Small intestine (tissue), 7 donors: ENCODE measurements at regions not wholly inside any gene's neighbourhood (a gene's known extent, or its start where the extent isn't known, plus 50 kb on each side); places are given as distances from the start of the nearest gene placed in this dataset.
"Not testable (repeated sequence)": the region's sequence is repeated elsewhere in the genome, so short reads cannot be mapped to it uniquely, and the experiment has no call there.

Experiments used
- DNase-seq, 2 donors: peaks; one replicate each; pipeline versions ENCODE4 v3.0.0 to v3.0.0-alpha.2; 2013
- FAIRE-seq: peaks from 2 replicates; lab custom pipeline; 2012; peaks lifted over from hg19 to GRCh38; lab: Jason Lieb, UNC
- H3K27ac ChIP-seq, 3 donors: one replicate each; pipeline ENCODE4 v1.5.1; 2013; ENCODE audit warnings: low read length in 2 of 3, mild to moderate bottlenecking in 2 of 3, control low read depth in 1 of 3, inconsistent platforms in 1 of 3, low read depth in 1 of 3, moderate library complexity in 1 of 3
- H3K27me3 ChIP-seq, 3 donors: one replicate each; pipeline ENCODE4 v1.6.1; 2013; ENCODE audit warnings: low read length in 3 of 3, inconsistent platforms in 1 of 3; ENCODE audit not compliant: control insufficient read depth in 3 of 3, insufficient read depth in 3 of 3
- H3K36me3 ChIP-seq, 3 donors: one replicate each; pipeline ENCODE4 v1.6.1; 2013; ENCODE audit warnings: low read length in 3 of 3, inconsistent platforms in 1 of 3, low read depth in 1 of 3, mild to moderate bottlenecking in 1 of 3, moderate library complexity in 1 of 3; ENCODE audit not compliant: control insufficient read depth in 3 of 3, insufficient read depth in 2 of 3
- H3K4me1 ChIP-seq, 3 donors: one replicate each; pipeline ENCODE4 v1.6.1; 2013; ENCODE audit warnings: low read length in 2 of 3, inconsistent platforms in 1 of 3, low read depth in 1 of 3, mild to moderate bottlenecking in 1 of 3, moderate library complexity in 1 of 3; ENCODE audit not compliant: control insufficient read depth in 3 of 3, insufficient read depth in 2 of 3
- H3K4me3 ChIP-seq, 3 donors: one replicate each; pipeline ENCODE4 v1.5.1; 2013; ENCODE audit warnings: low read length in 3 of 3, control low read depth in 1 of 3, inconsistent platforms in 1 of 3, low read depth in 1 of 3, mild to moderate bottlenecking in 1 of 3, moderate library complexity in 1 of 3
- H3K9me3 ChIP-seq, 2 donors: one replicate each; pipeline ENCODE4 v1.6.1; 2013; ENCODE audit warnings: low read depth in 1 of 2, low read length in 1 of 2; ENCODE audit not compliant: control insufficient read depth in 2 of 2, insufficient read depth in 1 of 2
- WGBS, 3 donors: extraction: QIAGEN DNeasy Blood & Tissue Kit; methylation state at CpG; one replicate each; pipeline ENCODE4 v1.1.7; 2013; 5-methylcytosine and 5-hydroxymethylcytosine counted together
- donor health status: healthy with polysubstance abuse.
- donor health status: control.
- donor health status: control.
- donor health status: Bipolar disorder and iron deficiency.
- donor health status: healthy.

DNA sequence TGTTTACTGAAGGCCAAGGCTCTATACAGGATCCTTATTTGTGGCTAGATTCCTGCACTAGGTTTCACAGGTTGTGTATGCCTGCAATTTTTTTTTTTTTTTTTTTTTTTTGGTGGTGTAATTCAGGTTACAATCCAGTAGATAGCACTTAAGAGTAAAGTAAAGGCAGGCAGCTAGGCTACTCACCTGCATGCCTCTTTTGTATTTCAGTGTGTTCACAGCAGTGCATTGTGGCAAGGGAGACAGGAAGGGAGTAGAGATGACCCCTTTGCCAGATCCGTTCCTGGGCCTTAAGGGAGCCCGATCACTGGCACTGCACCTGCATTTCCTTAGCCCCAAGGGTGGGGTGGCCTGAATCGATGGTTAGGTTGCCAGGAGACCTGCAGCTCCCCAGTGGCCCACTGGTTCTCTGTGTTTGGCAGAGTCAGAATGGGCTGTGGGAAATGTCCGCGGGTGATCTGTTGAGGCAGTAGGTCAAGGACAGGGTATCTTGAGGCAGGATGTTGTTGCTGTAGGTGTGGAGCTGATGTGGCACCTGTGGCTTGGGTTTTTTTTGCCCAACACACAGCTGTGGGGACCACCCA lies 374.9 kb upstream of the AADAT start:
- FAIRE-seq: no peak
- Histone ChIP-seq H3K27me3 (no peaks in the 10 kb centered on the region), H3K9me3 (no peaks in the 10 kb centered on the region), H3K4me3 (no peak overlapping the region), H3K27ac (no peak overlapping the region), H3K36me3 (no peaks in the 10 kb centered on the region), H3K4me1 (no peaks in the 10 kb centered on the region)
- 80 to 88% (median 82%) methylated on average over 5 of the region's 5 CpGs for WGBS, 3 donors
- no peak for DNase-seq

DNA sequence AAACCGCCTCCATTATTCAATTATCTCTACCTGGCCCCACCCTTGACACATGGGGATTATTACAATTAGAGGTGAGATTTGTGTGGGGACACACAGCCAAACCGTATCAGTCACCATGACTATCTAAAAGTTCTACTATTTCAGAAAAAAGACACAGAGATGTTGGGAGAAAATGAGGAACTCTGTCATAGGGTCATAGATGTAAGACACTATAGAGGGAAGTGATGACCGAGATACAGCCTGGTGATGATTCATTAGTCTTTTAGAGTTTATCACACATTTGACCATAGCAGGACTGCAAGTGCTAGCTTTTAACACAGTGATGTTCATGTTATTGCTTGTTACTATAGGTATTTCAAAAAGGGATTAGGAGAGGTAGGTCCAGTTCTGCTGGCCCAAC lies 357.0 kb upstream of the AADAT start:
- 81 to 86% (median 85%) methylated on average over 3 of the region's 3 CpGs for WGBS, 3 donors
- no peak overlapping the region for H3K4me3 ChIP-seq
- H3K27me3 ChIP-seq: no peaks in the 10 kb centered on the region
- DNase-seq (no peak), FAIRE-seq (no peak)
- H3K36me3 ChIP-seq: no peaks in the 10 kb centered on the region
- no peaks in the 10 kb centered on the region for H3K9me3 ChIP-seq
- H3K27ac ChIP-seq: no peak overlapping the region
- H3K4me1 ChIP-seq: no peaks in the 10 kb centered on the region

DNA sequence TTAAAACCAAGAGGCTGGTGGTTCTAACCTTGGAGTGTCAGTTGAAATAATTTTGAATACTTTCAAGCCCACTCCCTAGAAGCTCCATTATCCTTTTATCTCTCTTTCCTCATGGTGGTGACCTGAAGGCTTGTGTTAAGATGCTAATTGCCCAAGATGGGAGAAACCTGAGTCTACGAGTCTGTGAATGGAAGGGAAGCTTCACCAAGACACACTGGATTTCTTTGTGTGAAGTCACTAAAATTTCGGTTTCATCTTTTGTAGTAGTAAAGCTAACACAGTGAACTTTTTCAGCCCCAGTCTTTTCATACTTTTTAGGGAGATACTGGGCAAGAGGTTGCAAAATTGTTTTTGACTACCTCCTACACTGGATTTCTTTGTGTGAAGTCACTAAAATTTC lies 351.4 kb upstream of the AADAT start:
- H3K9me3 ChIP-seq, FAIRE-seq, H3K36me3 ChIP-seq, DNase-seq, H3K4me3 ChIP-seq, H3K4me1 ChIP-seq, H3K27ac ChIP-seq, H3K27me3 ChIP-seq: not testable (repeated sequence)
- 71 to 77% (median 73%) methylated on average over 2 of the region's 2 CpGs for WGBS, 3 donors

DNA sequence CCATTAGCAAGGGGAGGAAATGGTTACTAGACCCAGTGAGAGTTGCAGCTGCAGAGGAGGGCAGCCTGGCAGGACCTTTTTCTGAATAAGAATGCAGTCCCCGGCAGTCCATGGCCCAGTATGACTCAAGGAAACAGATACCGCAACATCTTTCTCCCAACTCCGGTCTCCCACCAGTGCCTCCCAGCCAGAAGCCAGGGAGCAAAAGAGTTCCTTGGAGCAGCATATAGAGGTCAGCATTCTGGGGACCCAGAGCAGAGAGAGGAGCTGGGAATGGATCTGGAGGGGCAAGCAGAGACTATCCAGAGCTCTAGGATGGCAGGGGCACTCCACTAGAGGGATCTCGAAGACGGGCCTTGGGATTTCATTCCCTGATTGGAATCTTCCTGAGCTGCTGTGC lies 339.2 kb upstream of the AADAT start:
- Histone ChIP-seq H3K4me3 (no peak overlapping the region), H3K27me3 (no peaks in the 10 kb centered on the region), H3K36me3 (no peaks in the 10 kb centered on the region), H3K4me1 (no peaks in the 10 kb centered on the region), H3K27ac (no peak overlapping the region), H3K9me3 (no peaks in the 10 kb centered on the region)
- 85 to 97% (median 89%) methylated on average over 5 of the region's 5 CpGs for WGBS, 3 donors
- no peak for FAIRE-seq
- DNase-seq: no peak

DNA sequence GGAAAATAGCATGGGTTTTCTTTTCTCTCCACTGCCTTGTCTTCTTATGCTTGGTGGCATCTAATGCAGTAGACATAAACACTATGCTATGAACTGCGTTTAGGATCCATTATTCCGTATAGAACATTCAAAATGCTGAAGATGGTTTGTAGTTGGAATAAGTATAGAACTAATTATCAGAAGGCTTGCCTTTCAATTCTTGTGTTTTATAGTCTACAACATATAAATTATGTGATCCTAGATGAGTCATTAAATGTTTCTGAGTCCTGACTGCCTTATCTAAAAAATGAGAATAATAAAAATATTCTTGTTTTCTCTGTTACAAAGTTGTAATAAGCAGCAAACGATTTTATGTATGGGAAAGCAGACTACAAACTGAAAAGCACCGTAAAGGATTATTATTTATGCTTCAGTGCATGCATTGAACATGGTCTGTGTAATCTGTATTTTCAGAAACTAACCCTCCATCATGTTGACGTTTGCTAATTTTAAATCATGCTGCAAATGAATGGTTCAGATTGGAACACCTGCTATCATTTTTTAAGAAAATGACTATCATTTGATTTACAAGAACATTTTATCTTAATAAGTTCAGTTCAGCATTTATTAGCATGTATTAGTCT lies 335.9 kb upstream of the AADAT start:
- no peak for FAIRE-seq
- H3K9me3 ChIP-seq: peaks cover 0 to under 1% of the 10 kb centered on the region in 2 donors
- H3K4me1 ChIP-seq: no peaks in the 10 kb centered on the region
- no peaks in the 10 kb centered on the region for H3K27me3 ChIP-seq
- DNase-seq: no peak
- H3K4me3 ChIP-seq: no peak overlapping the region
- H3K36me3 ChIP-seq: no peaks in the 10 kb centered on the region
- 65 to 78% (median 72%) methylated on average over 5 of the region's 5 CpGs for WGBS, 3 donors
- H3K27ac ChIP-seq: no peak overlapping the region

DNA sequence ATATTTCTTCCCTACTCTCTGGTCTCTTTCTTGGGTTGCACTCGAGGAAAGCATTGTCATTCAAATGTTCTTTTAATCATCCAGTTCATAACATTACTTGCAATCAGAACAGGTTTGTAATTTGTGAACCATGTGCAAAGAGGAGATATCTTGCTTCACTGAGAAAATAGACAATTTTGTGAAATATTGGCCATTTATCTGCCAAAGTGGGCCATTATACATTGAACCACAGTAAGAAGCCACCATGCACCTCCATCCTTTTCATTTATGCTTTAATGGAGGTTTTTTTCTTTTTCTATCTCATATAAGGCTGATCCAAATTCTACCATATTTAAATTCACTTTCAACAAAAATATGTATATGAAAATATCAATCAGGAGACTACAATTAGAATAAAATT lies 335.3 kb upstream of the AADAT start:
- no peak for DNase-seq
- Histone ChIP-seq H3K27me3 (no peaks in the 10 kb centered on the region), H3K36me3 (no peaks in the 10 kb centered on the region), H3K9me3 (peaks cover 0 to 5% of the 10 kb centered on the region in 2 donors), H3K4me3 (no peak overlapping the region), H3K27ac (no peak overlapping the region), H3K4me1 (no peaks in the 10 kb centered on the region)
- FAIRE-seq: no peak
- WGBS, 3 donors: 70 to 84% (median 76%) methylated on average over 1 of the region's 1 CpG

DNA sequence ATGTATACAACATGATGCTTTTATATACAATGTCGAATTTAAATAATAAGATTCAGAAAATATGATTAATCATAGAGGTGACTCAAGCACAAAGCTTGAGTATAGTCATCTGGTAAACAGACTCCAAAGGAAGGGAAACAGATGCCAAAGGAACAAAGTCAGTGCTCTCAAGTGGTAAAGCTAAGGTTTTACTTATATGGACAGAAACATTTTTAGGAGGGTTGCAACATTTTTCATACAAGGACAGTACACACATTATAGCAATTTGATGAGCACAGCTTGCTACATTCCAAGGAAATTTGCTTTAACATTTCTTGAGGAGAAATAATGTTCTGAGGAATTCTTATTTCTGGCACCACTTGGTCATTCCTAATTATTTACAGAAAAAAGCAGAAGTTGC lies 333.4 kb upstream of the AADAT start:
- Histone ChIP-seq H3K9me3 (peaks cover 0 to 5% of the 10 kb centered on the region in 2 donors), H3K4me3 (no peak overlapping the region), H3K4me1 (no peaks in the 10 kb centered on the region), H3K27me3 (no peaks in the 10 kb centered on the region), H3K36me3 (no peaks in the 10 kb centered on the region), H3K27ac (no peak overlapping the region)
- FAIRE-seq (no peak), DNase-seq (no peak)
- 57 to 70% (median 64%) methylated on average over 1 of the region's 1 CpG for WGBS, 3 donors

DNA sequence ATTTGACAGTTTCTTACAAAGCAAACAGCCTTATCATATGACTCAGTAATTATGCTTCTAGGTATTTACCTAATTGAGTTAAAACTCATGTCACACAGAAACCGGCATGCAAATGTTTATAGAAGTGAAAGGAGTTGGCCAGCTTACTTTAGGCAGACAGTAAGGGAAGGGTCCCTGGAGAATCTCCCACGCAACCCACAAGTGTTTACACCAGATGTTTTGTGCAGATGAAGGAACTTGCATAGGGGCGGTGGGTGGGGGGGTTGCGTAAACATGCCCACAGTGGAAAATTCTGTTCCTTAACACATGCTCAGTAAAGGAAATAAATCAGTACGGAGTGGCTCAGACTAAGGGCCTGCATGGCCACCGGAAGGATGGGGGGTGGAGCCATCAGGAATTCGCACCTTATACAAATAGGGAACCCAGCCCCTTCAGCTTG lies 330.5 kb upstream of the AADAT start:
- 64 to 78% (median 71%) methylated on average over 7 of the region's 7 CpGs for whole genome bisulfite sequencing, 3 donors
- FAIRE-seq: no peak

DNA sequence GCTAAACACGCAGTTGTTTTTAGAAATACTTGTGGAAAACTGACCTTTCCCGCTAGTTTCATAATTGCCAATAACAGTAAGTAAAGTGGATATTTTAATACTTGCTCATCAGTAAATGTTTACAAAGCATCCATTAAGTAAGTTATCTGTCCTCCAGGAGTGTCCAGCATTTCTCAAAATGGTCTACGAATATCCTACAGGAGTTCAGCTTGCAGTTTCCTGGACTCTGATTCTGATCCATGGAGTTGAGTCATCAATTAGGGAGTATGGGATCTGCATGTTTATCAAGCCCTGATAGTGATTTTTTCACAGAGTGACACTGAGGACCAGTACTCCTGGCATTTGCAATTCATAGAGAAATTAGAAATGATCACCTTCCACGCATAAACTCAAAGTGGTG lies 325.2 kb upstream of the AADAT start:
- Histone ChIP-seq H3K9me3 (no peaks in the 10 kb centered on the region), H3K4me1 (no peaks in the 10 kb centered on the region), H3K36me3 (no peaks in the 10 kb centered on the region), H3K4me3 (no peak overlapping the region), H3K27me3 (no peaks in the 10 kb centered on the region), H3K27ac (no peak overlapping the region)
- DNase-seq (no peak), FAIRE-seq (no peak)
- WGBS, 3 donors: 66 to 70% (median 69%) methylated on average over 4 of the region's 4 CpGs

More for the DNA sequence above, 330.5 kb upstream of the AADAT start:
- no peaks in the 10 kb centered on the region for H3K36me3 ChIP-seq
- no peaks in the 10 kb centered on the region for H3K4me1 ChIP-seq
- H3K9me3 ChIP-seq: peaks cover 0 to 5% of the 10 kb centered on the region in 2 donors
- H3K27ac ChIP-seq: no peak overlapping the region
- H3K27me3 ChIP-seq: no peaks in the 10 kb centered on the region
- H3K4me3 ChIP-seq: no peak overlapping the region
- no peak for DNase-seq
